Activated CD8-positive, alpha-beta T cell treated with anti-CD3 and anti-CD28 coated beads, Interleukin-2, amount 10 ng/mL, durations not matched to agents 7 days and 5 days (primary cell): ENCODE measurements at regions not wholly inside any gene's neighbourhood (a gene's known extent, or its start where the extent isn't known, plus 50 kb on each side); places are given as distances from the start of the nearest gene placed in this dataset.

Experiments used
- ATAC-seq: fragments of 150-1000 bp; cut with Tn5 transposase; one replicate; pipeline ENCODE4 v1.10.0; 2021; ENCODE audit warnings: moderate library complexity
- CTCF ChIA-PET: fragments of 350-600 bp; sonication (Branson Sonifier 250); formaldehyde crosslinking; loops from one replicate; lab custom pipeline; 2021; ENCODE audit warnings: antibody characterized with exemption; lab: Charles Lee
- POLR2A ChIA-PET: fragments of 350-600 bp; sonication (Branson Sonifier 250); formaldehyde crosslinking; loops from one replicate; lab custom pipeline; 2021; ENCODE audit warnings: antibody characterized with exemption; lab: Charles Lee
- DNase-seq: peaks from one replicate; pipeline ENCODE4 v3.0.0-alpha.2; 2020
- H3K27ac Mint-ChIP-seq: one replicate; pipeline ENCODE4 v1.8.0; 2021; ENCODE audit warnings: mild to moderate bottlenecking, mixed read lengths
- H3K27me3 Mint-ChIP-seq: one replicate; pipeline ENCODE4 v1.8.0; 2021; ENCODE audit warnings: low read depth, mixed read lengths
- H3K36me3 Mint-ChIP-seq: one replicate; pipeline ENCODE4 v1.8.0; 2021; ENCODE audit warnings: low read depth, mixed read lengths
- H3K4me1 Mint-ChIP-seq: one replicate; pipeline ENCODE4 v1.8.0; 2021; ENCODE audit warnings: low read depth, mixed read lengths
- H3K4me3 Mint-ChIP-seq: one replicate; pipeline ENCODE4 v1.8.0; 2021; ENCODE audit warnings: mild to moderate bottlenecking, mixed read lengths
- H3K9me3 Mint-ChIP-seq: one replicate; pipeline ENCODE4 v1.8.0; 2022; ENCODE audit warnings: mixed read lengths; ENCODE audit not compliant: insufficient read depth

- Mint-ChIP-seq H3K4me1 (no peaks in the 10 kb centered on the region), H3K27ac (no peak overlapping the region), H3K4me3 (no peak overlapping the region), H3K36me3 (no peaks in the 10 kb centered on the region), H3K27me3 (no peaks in the 10 kb centered on the region), H3K9me3 (peaks cover 12% of the 10 kb centered on the region)
- ChIA-PET POLR2A (no interaction called here), CTCF (no interaction called here)
- DNase-seq (no peak), ATAC-seq (no peak)
Observed at GRCh38 chr16:64254443-64255367, 867.2 kb downstream of the CDH11 start.

- H3K9me3 Mint-ChIP-seq = peaks cover 12% of the 10 kb centered on the region
- ChIA-PET POLR2A (no interaction called here), CTCF (no interaction called here)
- no peak for DNase-seq
- no peak overlapping the region for H3K27ac Mint-ChIP-seq
- ATAC-seq = no peak
- H3K36me3 Mint-ChIP-seq = no peaks in the 10 kb centered on the region
- H3K27me3 Mint-ChIP-seq = no peaks in the 10 kb centered on the region
- H3K4me3 Mint-ChIP-seq = no peak overlapping the region
- no peaks in the 10 kb centered on the region for H3K4me1 Mint-ChIP-seq
Observed at GRCh38 chr16:64253525-64253924, 868.3 kb downstream of the CDH11 start.

GRCh38 chr16:64253096-64253495 is 868.8 kb downstream of the CDH11 start:
- Mint-ChIP-seq H3K36me3 (no peaks in the 10 kb centered on the region), H3K4me3 (no peak overlapping the region), H3K27me3 (no peaks in the 10 kb centered on the region), H3K4me1 (no peaks in the 10 kb centered on the region), H3K9me3 (peaks cover 12% of the 10 kb centered on the region), H3K27ac (no peak overlapping the region)
- DNase-seq (no peak), ATAC-seq (no peak)
- ChIA-PET POLR2A (no interaction called here), CTCF (no interaction called here)

GRCh38 chr16:64251742-64252141 is 870.1 kb downstream of the CDH11 start:
- ATAC-seq = no peak
- Mint-ChIP-seq H3K4me3 (no peak overlapping the region), H3K27ac (no peak overlapping the region)

GRCh38 chr16:64250866-64251265 is 871.0 kb downstream of the CDH11 start:
- ChIA-PET POLR2A (interaction anchor here (0.7 kb wide), 1 partner anchor 590 kb away, joined by 3 read pairs; no protein-coding TSS in a partner anchor), CTCF (no interaction called here)
- Mint-ChIP-seq H3K27me3 (no peaks in the 10 kb centered on the region), H3K4me3 (no peak overlapping the region), H3K9me3 (peaks cover 12% of the 10 kb centered on the region), H3K36me3 (no peaks in the 10 kb centered on the region), H3K27ac (no peak overlapping the region), H3K4me1 (no peaks in the 10 kb centered on the region)
- ATAC-seq = no peak
- DNase-seq = no peak

More at GRCh38 chr16:64251742-64252141, 870.1 kb downstream of the CDH11 start:
- Mint-ChIP-seq H3K4me1 (no peaks in the 10 kb centered on the region), H3K9me3 (peaks cover 9% of the 10 kb centered on the region), H3K27me3 (no peaks in the 10 kb centered on the region), H3K36me3 (no peaks in the 10 kb centered on the region)
- DNase-seq = no peak
- ChIA-PET CTCF (no interaction called here), POLR2A (no interaction called here)

GRCh38 chr16:64242492-64242891 is 879.4 kb downstream of the CDH11 start:
- Mint-ChIP-seq H3K4me1 (no peaks in the 10 kb centered on the region), H3K27ac (no peak overlapping the region), H3K9me3 (peaks cover 21% of the 10 kb centered on the region), H3K4me3 (no peak overlapping the region), H3K36me3 (no peaks in the 10 kb centered on the region), H3K27me3 (no peaks in the 10 kb centered on the region)
- DNase-seq = no peak
- POLR2A ChIA-PET = no interaction called here
- no peak for ATAC-seq
- CTCF ChIA-PET = no interaction called here

- H3K27me3 Mint-ChIP-seq = no peaks in the 10 kb centered on the region
- H3K36me3 Mint-ChIP-seq = no peaks in the 10 kb centered on the region
Observed at GRCh38 chr16:64240586-64240985, 881.3 kb downstream of the CDH11 start.

GRCh38 chr16:64238571-64238970 is 883.3 kb downstream of the CDH11 start:
- DNase-seq = no peak
- H3K4me1 Mint-ChIP-seq = no peaks in the 10 kb centered on the region
- ChIA-PET POLR2A (no interaction called here), CTCF (no interaction called here)
- peaks cover 12% of the 10 kb centered on the region for H3K9me3 Mint-ChIP-seq
- no peak overlapping the region for H3K4me3 Mint-ChIP-seq
- no peak for ATAC-seq
- no peaks in the 10 kb centered on the region for H3K27me3 Mint-ChIP-seq
- H3K27ac Mint-ChIP-seq = no peak overlapping the region
- no peaks in the 10 kb centered on the region for H3K36me3 Mint-ChIP-seq

More at GRCh38 chr16:64240586-64240985, 881.3 kb downstream of the CDH11 start:
- no peak overlapping the region for H3K4me3 Mint-ChIP-seq
- ATAC-seq (no peak), DNase-seq (no peak)
- peaks cover 20% of the 10 kb centered on the region for H3K9me3 Mint-ChIP-seq
- ChIA-PET POLR2A (no interaction called here), CTCF (no interaction called here)
- H3K27ac Mint-ChIP-seq = no peak overlapping the region
- no peaks in the 10 kb centered on the region for H3K4me1 Mint-ChIP-seq

- CTCF ChIA-PET = no interaction called here
- Mint-ChIP-seq H3K4me1 (no peaks in the 10 kb centered on the region), H3K4me3 (no peak overlapping the region), H3K27ac (no peak overlapping the region), H3K27me3 (no peaks in the 10 kb centered on the region), H3K36me3 (no peaks in the 10 kb centered on the region), H3K9me3 (peaks cover 12% of the 10 kb centered on the region)
- DNase-seq (no peak), ATAC-seq (no peak)
- POLR2A ChIA-PET = no interaction called here
Observed at GRCh38 chr16:64236316-64236715, 885.5 kb downstream of the CDH11 start.

GRCh38 chr16:64234200-64234599 is 887.7 kb downstream of the CDH11 start:
- CTCF ChIA-PET = no interaction called here
- Mint-ChIP-seq H3K36me3 (no peaks in the 10 kb centered on the region), H3K4me3 (no peak overlapping the region), H3K9me3 (peaks cover 17% of the 10 kb centered on the region), H3K27ac (no peak overlapping the region), H3K27me3 (no peaks in the 10 kb centered on the region), H3K4me1 (no peaks in the 10 kb centered on the region)
- DNase-seq (no peak), ATAC-seq (no peak)
- POLR2A ChIA-PET = no interaction called here

GRCh38 chr16:64225696-64226095 is 896.2 kb downstream of the CDH11 start:
- no peaks in the 10 kb centered on the region for H3K27me3 Mint-ChIP-seq
- no peak overlapping the region for H3K27ac Mint-ChIP-seq

GRCh38 chr16:64225036-64225435 is 896.8 kb downstream of the CDH11 start:
- no peaks in the 10 kb centered on the region for H3K36me3 Mint-ChIP-seq

More at GRCh38 chr16:64225696-64226095, 896.2 kb downstream of the CDH11 start:
- no peaks in the 10 kb centered on the region for H3K36me3 Mint-ChIP-seq
- no peaks in the 10 kb centered on the region for H3K4me1 Mint-ChIP-seq
- H3K4me3 Mint-ChIP-seq = no peak overlapping the region
- ATAC-seq (no peak), DNase-seq (no peak)
- CTCF ChIA-PET = no interaction called here
- POLR2A ChIA-PET = no interaction called here
- peaks cover 32% of the 10 kb centered on the region for H3K9me3 Mint-ChIP-seq

More at GRCh38 chr16:64225036-64225435, 896.8 kb downstream of the CDH11 start:
- Mint-ChIP-seq H3K4me3 (no peak overlapping the region), H3K4me1 (no peaks in the 10 kb centered on the region), H3K9me3 (peaks cover 27% of the 10 kb centered on the region), H3K27ac (no peak overlapping the region), H3K27me3 (no peaks in the 10 kb centered on the region)
- DNase-seq = no peak
- no peak for ATAC-seq
- ChIA-PET CTCF (no interaction called here), POLR2A (no interaction called here)
